ENCODE measurements at regions not wholly inside any gene's neighbourhood (a gene's known extent, or its start where the extent isn't known, plus 50 kb on each side); places are given as distances from the start of the nearest gene placed in this dataset.

DNA sequence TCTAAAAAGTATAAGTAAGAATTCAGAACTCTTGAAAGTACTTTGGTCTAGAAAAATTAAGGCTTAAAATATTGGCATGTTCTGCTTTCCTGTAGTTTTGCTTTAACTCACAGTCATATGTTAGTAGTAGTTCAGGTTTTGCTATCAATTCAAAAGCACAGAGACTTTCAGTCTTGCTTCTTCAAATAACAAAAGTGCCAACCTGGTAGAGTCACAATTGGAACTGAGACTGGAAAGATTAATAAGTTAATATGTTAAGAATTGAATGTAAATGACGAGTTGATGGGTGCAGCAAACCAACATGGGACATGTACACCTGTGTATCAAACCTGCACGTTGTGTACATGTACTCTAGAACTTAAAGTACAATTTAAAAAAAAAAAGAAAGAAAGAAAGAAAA lies 822.3 kb downstream of the MTRR start:
- Histone ChIP-seq H3K27ac (no peak overlapping the region), H3K4me1 (no peaks in the 10 kb centered on the region), H3K4me3 (no peak overlapping the region), H3K36me3 (no peaks in the 10 kb centered on the region), H3K27me3 (no peaks in the 10 kb centered on the region), H3K9me3 (no peaks in the 10 kb centered on the region)
- WGBS, 2 donors (ENCODE audit: low coverage in 1 of 2), result 73 to 80% methylated on average over 2 of the region's 2 CpGs
- intact Hi-C loops (cut with DNase I; ENCODE audit: low total_unique reads) (loop anchor here (5.0 kb wide), 1 partner anchor 709 kb away; no protein-coding TSS in a partner anchor), in situ Hi-C loops (cut with MboI; ENCODE audit: low pct_ligation_motif_present in 1 of 4, low pct_unique_long_range_greater_than_20kb in 1 of 4, low sequenced_read_pairs in 3 of 4) (no loop called here)
- no peak for DNase-seq
- TF ChIP-seq EP300 (IDR thresholded peaks at IDR 0.05; ENCODE audit: low read depth) (no peak), POLR2AphosphoS5 (IDR thresholded peaks at IDR 0.05) (no peak), POLR2A (IDR thresholded peaks at IDR 0.05) (no peak)
- TF ChIP-seq, protein P1, sequence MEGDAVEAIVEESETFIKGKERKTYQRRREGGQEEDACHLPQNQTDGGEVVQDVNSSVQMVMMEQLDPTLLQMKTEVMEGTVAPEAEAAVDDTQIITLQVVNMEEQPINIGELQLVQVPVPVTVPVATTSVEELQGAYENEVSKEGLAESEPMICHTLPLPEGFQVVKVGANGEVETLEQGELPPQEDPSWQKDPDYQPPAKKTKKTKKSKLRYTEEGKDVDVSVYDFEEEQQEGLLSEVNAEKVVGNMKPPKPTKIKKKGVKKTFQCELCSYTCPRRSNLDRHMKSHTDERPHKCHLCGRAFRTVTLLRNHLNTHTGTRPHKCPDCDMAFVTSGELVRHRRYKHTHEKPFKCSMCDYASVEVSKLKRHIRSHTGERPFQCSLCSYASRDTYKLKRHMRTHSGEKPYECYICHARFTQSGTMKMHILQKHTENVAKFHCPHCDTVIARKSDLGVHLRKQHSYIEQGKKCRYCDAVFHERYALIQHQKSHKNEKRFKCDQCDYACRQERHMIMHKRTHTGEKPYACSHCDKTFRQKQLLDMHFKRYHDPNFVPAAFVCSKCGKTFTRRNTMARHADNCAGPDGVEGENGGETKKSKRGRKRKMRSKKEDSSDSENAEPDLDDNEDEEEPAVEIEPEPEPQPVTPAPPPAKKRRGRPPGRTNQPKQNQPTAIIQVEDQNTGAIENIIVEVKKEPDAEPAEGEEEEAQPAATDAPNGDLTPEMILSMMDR (IDR thresholded peaks at IDR 0.05), result no peak

DNA sequence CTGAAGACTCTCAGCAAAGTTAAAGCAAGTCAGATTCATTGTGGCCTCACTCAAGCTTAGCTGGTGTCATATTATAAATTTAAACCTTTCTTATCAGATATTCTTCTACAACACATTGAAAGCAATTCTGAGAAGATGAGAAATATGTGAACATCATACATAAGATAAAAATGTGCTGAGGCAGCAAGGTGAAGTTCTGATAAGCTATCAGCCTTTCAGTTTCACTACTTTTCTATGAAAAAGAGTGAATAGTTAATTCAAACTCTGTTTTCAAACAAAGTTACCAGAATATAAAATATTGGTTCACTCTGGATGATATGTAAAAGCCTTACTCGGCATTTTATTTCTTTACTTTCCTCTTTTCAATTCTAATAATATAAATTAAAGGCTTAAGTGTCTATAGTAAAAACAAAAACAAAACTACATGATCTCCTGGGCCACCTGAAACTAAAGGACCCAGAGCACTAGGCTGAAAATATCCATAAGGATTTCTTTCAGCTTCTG lies 824.4 kb downstream of the MTRR start:
- no peak overlapping the region for H3K27ac ChIP-seq
- TF ChIP-seq POLR2A (IDR thresholded peaks at IDR 0.05), result no peak
- no peak for TF ChIP-seq EP300 (IDR thresholded peaks at IDR 0.05; ENCODE audit: low read depth)
- no peak for TF ChIP-seq POLR2AphosphoS5 (IDR thresholded peaks at IDR 0.05)
- TF ChIP-seq, protein P1 (IDR thresholded peaks at IDR 0.05), result no peak
- H3K27me3 ChIP-seq, result no peaks in the 10 kb centered on the region
- intact Hi-C loops (cut with DNase I; ENCODE audit: low total_unique reads) (loop anchor here (5.0 kb wide), 1 partner anchor 711 kb away; no protein-coding TSS in a partner anchor), in situ Hi-C loops (cut with MboI; ENCODE audit: low pct_ligation_motif_present in 1 of 4, low pct_unique_long_range_greater_than_20kb in 1 of 4, low sequenced_read_pairs in 3 of 4) (no loop called here)
- no peaks in the 10 kb centered on the region for H3K4me1 ChIP-seq
- H3K36me3 ChIP-seq, result no peaks in the 10 kb centered on the region
- no peak for DNase-seq
- H3K9me3 ChIP-seq, result no peaks in the 10 kb centered on the region
- 63 to 65% methylated on average over 1 of the region's 1 CpG for WGBS, 2 donors (ENCODE audit: low coverage in 1 of 2)
- H3K4me3 ChIP-seq, result no peak overlapping the region

GRCh38 chr5:8694545-8694944 lies 825.6 kb downstream of the MTRR start:
- Histone ChIP-seq H3K27ac (no peak overlapping the region), H3K4me1 (no peaks in the 10 kb centered on the region), H3K4me3 (no peak overlapping the region), H3K9me3 (no peaks in the 10 kb centered on the region), H3K36me3 (no peaks in the 10 kb centered on the region), H3K27me3 (no peaks in the 10 kb centered on the region)
- in situ Hi-C loops (cut with MboI; ENCODE audit: low pct_ligation_motif_present in 1 of 4, low pct_unique_long_range_greater_than_20kb in 1 of 4, low sequenced_read_pairs in 3 of 4), result no loop called here
- intact Hi-C loops (cut with DNase I; ENCODE audit: low total_unique reads), result loop anchor here (5.0 kb wide), 1 partner anchor 712 kb away; no protein-coding TSS in a partner anchor
- no peak for DNase-seq
- WGBS, 2 donors (ENCODE audit: low coverage in 1 of 2), result 79 to 84% methylated on average over 3 of the region's 3 CpGs
- TF ChIP-seq POLR2AphosphoS5 (IDR thresholded peaks at IDR 0.05), result no peak
- no peak for TF ChIP-seq POLR2A (IDR thresholded peaks at IDR 0.05)
- no peak for TF ChIP-seq EP300 (IDR thresholded peaks at IDR 0.05; ENCODE audit: low read depth)

DNA sequence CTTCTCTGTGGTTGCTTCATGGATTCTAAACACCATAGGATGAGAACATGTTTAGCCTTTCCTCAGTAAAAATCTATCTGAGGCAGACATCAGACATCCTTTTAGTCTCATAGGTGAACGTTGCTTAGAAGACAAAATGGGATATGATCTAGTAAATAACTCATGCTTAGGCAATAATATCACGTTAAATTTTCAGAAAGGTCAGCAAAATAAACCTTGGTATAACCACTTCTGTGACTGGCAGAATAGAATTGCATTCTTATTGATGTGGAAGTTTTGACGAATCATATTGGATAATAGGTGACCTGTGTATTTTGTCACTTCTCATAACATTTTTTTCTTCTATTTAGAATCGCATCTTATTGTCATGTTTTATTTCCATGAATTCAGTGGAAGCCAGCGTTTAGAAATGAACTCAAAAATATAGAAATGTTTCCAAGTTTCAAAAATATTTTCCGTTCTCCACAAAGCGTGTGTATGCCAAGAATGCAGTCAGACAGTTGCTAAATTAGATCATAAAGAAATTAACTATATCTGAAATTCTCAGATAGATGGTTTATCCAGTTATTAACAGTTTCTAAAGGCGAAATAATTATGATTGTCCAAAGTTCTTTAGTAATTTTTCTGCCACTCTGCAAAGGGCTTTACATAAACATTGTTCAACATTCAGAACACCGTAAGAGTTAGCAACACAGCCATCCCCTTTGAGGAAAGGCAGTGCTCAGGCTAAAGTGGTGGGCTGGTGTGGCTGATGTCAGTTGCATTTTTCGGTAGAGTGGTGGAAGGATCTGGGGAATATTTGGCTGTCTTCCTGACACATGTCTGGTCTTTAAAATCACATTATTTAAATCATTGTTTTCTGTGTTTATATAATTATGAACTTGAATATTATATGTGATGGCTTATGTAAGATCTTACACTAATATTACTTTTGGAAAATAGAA lies 827.2 kb downstream of the MTRR start:
- in situ Hi-C loops (cut with MboI; ENCODE audit: low pct_ligation_motif_present in 1 of 4, low pct_unique_long_range_greater_than_20kb in 1 of 4, low sequenced_read_pairs in 3 of 4), result no loop called here
- Histone ChIP-seq H3K9me3 (no peaks in the 10 kb centered on the region), H3K36me3 (no peaks in the 10 kb centered on the region), H3K4me3 (no peak overlapping the region), H3K4me1 (no peaks in the 10 kb centered on the region), H3K27ac (no peak overlapping the region), H3K27me3 (no peaks in the 10 kb centered on the region)
- TF ChIP-seq, protein P1 (IDR thresholded peaks at IDR 0.05), result no peak
- no peak for TF ChIP-seq POLR2AphosphoS5 (IDR thresholded peaks at IDR 0.05)
- TF ChIP-seq EP300 (IDR thresholded peaks at IDR 0.05; ENCODE audit: low read depth), result no peak
- no peak for TF ChIP-seq POLR2A (IDR thresholded peaks at IDR 0.05)
- DNase-seq, result no peak
- WGBS, 2 donors (ENCODE audit: low coverage in 1 of 2), result 51 to 54% methylated on average over 10 of the region's 10 CpGs
- intact Hi-C loops (cut with DNase I; ENCODE audit: low total_unique reads), result no loop called here

All from transverse colon (tissue), 4 donors.